Small intestine (tissue), 7 donors: ENCODE measurements at regions not wholly inside any gene's neighbourhood (a gene's known extent, or its start where the extent isn't known, plus 50 kb on each side); places are given as distances from the start of the nearest gene placed in this dataset.

Source experiments
- DNase-seq, 2 donors: peaks; one replicate each; pipeline versions ENCODE4 v3.0.0 to v3.0.0-alpha.2; 2013
- FAIRE-seq: peaks from 2 replicates; lab custom pipeline; 2012; peaks lifted over from hg19 to GRCh38; lab: Jason Lieb, UNC
- H3K27ac ChIP-seq, 3 donors: one replicate each; pipeline ENCODE4 v1.5.1; 2013; ENCODE audit warnings: low read length in 2 of 3, mild to moderate bottlenecking in 2 of 3, control low read depth in 1 of 3, inconsistent platforms in 1 of 3, low read depth in 1 of 3, moderate library complexity in 1 of 3
- H3K27me3 ChIP-seq, 3 donors: one replicate each; pipeline ENCODE4 v1.6.1; 2013; ENCODE audit warnings: low read length in 3 of 3, inconsistent platforms in 1 of 3; ENCODE audit not compliant: control insufficient read depth in 3 of 3, insufficient read depth in 3 of 3
- H3K36me3 ChIP-seq, 3 donors: one replicate each; pipeline ENCODE4 v1.6.1; 2013; ENCODE audit warnings: low read length in 3 of 3, inconsistent platforms in 1 of 3, low read depth in 1 of 3, mild to moderate bottlenecking in 1 of 3, moderate library complexity in 1 of 3; ENCODE audit not compliant: control insufficient read depth in 3 of 3, insufficient read depth in 2 of 3
- H3K4me1 ChIP-seq, 3 donors: one replicate each; pipeline ENCODE4 v1.6.1; 2013; ENCODE audit warnings: low read length in 2 of 3, inconsistent platforms in 1 of 3, low read depth in 1 of 3, mild to moderate bottlenecking in 1 of 3, moderate library complexity in 1 of 3; ENCODE audit not compliant: control insufficient read depth in 3 of 3, insufficient read depth in 2 of 3
- H3K4me3 ChIP-seq, 3 donors: one replicate each; pipeline ENCODE4 v1.5.1; 2013; ENCODE audit warnings: low read length in 3 of 3, control low read depth in 1 of 3, inconsistent platforms in 1 of 3, low read depth in 1 of 3, mild to moderate bottlenecking in 1 of 3, moderate library complexity in 1 of 3
- H3K9me3 ChIP-seq, 2 donors: one replicate each; pipeline ENCODE4 v1.6.1; 2013; ENCODE audit warnings: low read depth in 1 of 2, low read length in 1 of 2; ENCODE audit not compliant: control insufficient read depth in 2 of 2, insufficient read depth in 1 of 2
- WGBS, 3 donors: extraction: QIAGEN DNeasy Blood & Tissue Kit; methylation state at CpG; one replicate each; pipeline ENCODE4 v1.1.7; 2013; 5-methylcytosine and 5-hydroxymethylcytosine counted together
- donor health status: healthy with polysubstance abuse.
- donor health status: control.
- donor health status: control.
- donor health status: Bipolar disorder and iron deficiency.
- donor health status: healthy.

DNA sequence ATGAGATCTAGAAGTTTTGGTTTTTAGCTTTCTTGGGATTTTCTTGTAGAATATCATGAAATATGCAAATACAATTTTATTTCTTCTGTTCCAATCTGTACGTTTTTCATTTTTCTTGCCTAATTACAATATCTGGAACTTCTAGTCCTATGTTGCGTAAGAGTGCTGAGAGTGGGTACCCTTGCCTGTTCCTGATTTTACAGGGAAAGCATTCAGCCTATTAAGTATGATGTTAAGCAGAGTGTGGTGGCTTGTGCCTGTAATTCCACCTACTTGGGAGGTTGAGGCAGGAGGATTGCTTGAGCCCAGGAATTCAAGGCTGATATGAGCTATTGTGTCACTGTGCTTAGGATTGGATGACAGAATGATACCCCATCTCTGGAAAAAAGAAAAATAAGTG lies 210.2 kb upstream of the ITGA1 start:
- Histone ChIP-seq H3K27me3 (no peaks in the 10 kb centered on the region), H3K9me3 (no peaks in the 10 kb centered on the region), H3K4me3 (no peak overlapping the region), H3K27ac (no peak overlapping the region), H3K36me3 (no peaks in the 10 kb centered on the region), H3K4me1 (no peaks in the 10 kb centered on the region)
- FAIRE-seq (no peak), DNase-seq (no peak)
- 77 to 89% (median 81%) methylated on average over 2 of the region's 2 CpGs for WGBS, 3 donors

DNA sequence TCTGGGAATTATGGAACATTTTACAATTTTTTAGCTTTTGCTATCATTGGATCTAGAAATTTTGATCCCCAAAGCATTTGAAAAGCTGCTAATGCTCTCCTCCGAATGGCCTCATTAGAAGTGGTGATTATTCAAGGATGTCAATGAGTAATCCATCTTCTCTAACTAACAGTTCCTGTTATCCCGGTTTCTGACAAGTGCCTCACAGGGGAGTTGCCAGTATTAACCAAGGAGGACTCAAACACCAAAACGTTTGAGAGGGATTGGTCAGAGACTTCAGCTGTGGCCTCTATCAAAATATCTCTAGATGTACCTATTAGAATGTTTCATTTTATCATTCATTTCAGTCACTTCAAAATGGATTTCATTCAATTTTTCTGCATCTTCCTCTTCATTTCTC lies 208.3 kb upstream of the ITGA1 start:
- H3K9me3 ChIP-seq: no peaks in the 10 kb centered on the region
- no peaks in the 10 kb centered on the region for H3K4me1 ChIP-seq
- no peak for FAIRE-seq
- H3K27me3 ChIP-seq: no peaks in the 10 kb centered on the region
- DNase-seq: no peak
- no peaks in the 10 kb centered on the region for H3K36me3 ChIP-seq
- 16 to 38% (median 25%) methylated on average over 3 of the region's 3 CpGs for WGBS, 3 donors
- no peak overlapping the region for H3K27ac ChIP-seq
- H3K4me3 ChIP-seq: no peak overlapping the region

- Histone ChIP-seq H3K4me3 (no peak overlapping the region), H3K36me3 (no peaks in the 10 kb centered on the region), H3K4me1 (no peaks in the 10 kb centered on the region), H3K27me3 (no peaks in the 10 kb centered on the region), H3K27ac (no peak overlapping the region), H3K9me3 (no peaks in the 10 kb centered on the region)
- FAIRE-seq: no peak
- DNase-seq: no peak
- WGBS, 3 donors: 88 to 98% (median 92%) methylated on average over 2 of the region's 2 CpGs
Measured at GRCh38 chr5:52580921-52581320, 206.8 kb upstream of the ITGA1 start.

DNA sequence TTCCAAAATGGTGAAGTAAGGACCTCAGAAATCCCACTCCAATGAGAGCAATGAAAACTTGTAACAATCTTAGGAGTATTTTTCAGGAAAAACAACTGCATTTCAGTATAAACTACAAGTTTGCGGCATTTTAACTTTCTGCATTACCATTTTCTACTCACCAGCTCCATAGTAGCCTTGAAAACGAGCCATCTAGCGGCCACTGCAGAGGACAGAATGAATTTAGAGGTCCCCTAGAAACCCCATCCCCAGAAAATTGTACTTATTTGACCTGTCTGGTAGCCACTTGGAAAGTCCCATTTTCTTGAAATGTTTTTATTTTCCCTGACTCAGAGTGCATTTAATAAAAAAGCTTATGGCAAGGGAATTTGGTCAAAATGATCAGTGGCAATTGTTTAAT lies 205.4 kb upstream of the ITGA1 start:
- no peak overlapping the region for H3K27ac ChIP-seq
- no peaks in the 10 kb centered on the region for H3K36me3 ChIP-seq
- no peaks in the 10 kb centered on the region for H3K9me3 ChIP-seq
- no peak overlapping the region for H3K4me3 ChIP-seq
- 73 to 88% (median 76%) methylated on average over 3 of the region's 3 CpGs for WGBS, 3 donors
- DNase-seq: no peak
- H3K27me3 ChIP-seq: no peaks in the 10 kb centered on the region
- no peaks in the 10 kb centered on the region for H3K4me1 ChIP-seq
- no peak for FAIRE-seq

DNA sequence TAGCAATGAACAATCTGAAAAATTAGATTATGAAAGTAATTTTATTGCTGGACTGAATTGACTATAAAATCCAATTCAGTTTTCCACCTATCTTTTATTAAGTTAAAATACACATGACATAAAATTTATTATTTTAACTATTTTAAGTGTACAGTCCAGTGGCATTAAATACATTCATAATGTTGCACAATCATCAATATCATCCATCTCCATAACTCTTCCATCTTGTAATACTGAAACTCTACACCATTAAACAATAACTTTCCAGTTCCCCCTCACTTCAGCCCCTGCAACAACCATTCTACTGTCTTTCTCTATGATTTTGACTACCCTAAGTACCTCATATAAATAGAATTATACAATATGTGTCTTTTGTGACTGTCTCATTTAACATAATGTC lies 200.6 kb upstream of the ITGA1 start:
- Histone ChIP-seq H3K27me3 (no peaks in the 10 kb centered on the region), H3K4me1 (no peaks in the 10 kb centered on the region), H3K4me3 (no peak overlapping the region), H3K9me3 (no peaks in the 10 kb centered on the region), H3K27ac (no peak overlapping the region), H3K36me3 (no peaks in the 10 kb centered on the region)
- no peak for DNase-seq
- FAIRE-seq: no peak

- H3K36me3 ChIP-seq: no peaks in the 10 kb centered on the region
- H3K27me3 ChIP-seq: no peaks in the 10 kb centered on the region
- DNase-seq: no peak
- no peak overlapping the region for H3K4me3 ChIP-seq
- H3K4me1 ChIP-seq: no peaks in the 10 kb centered on the region
- FAIRE-seq: no peak
- H3K27ac ChIP-seq: no peak overlapping the region
- 84 to 93% (median 92%) methylated on average over 2 of the region's 2 CpGs for WGBS, 3 donors
- H3K9me3 ChIP-seq: no peaks in the 10 kb centered on the region
Measured at GRCh38 chr5:52597625-52598024, 190.1 kb upstream of the ITGA1 start.

DNA sequence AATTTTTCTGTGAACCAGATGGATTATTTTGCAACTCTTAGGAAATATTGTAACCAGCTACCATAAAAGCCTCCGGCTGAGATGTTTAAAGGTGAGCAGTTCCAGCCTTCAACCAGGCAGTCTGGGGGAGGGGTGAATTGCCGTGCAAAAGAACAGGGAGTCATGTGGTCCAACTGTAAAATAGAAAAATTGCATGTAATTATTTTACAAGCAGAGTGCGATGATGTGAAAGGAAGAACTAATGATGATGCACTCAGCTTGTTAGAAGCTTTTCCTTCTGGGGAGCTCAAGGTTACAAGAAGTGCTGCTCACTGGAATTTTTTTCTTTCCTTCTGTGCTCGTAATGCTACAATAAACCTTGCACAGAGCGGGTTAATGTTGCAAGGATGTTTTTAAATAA lies 188.7 kb upstream of the ITGA1 start:
- Histone ChIP-seq H3K9me3 (no peaks in the 10 kb centered on the region), H3K36me3 (no peaks in the 10 kb centered on the region), H3K4me1 (peaks cover 0 to 10% (median 0%) of the 10 kb centered on the region in 3 donors), H3K27me3 (no peaks in the 10 kb centered on the region), H3K4me3 (no peak overlapping the region), H3K27ac (peak overlapping the region in 1 of 3 donors; percentile 50)
- FAIRE-seq (no peak), DNase-seq (peak; percentile 36 to 91)
- WGBS, 3 donors: 14 to 38% (median 22%) methylated on average over 5 of the region's 5 CpGs

GRCh38 chr5:52603778-52604554 lies 183.8 kb upstream of the ITGA1 start:
- Histone ChIP-seq H3K27me3 (no peaks in the 10 kb centered on the region), H3K9me3 (no peaks in the 10 kb centered on the region), H3K4me3 (no peak overlapping the region), H3K4me1 (peaks cover 0 to 25% (median 4%) of the 10 kb centered on the region in 3 donors), H3K36me3 (no peaks in the 10 kb centered on the region), H3K27ac (peak overlapping the region in 2 of 3 donors; percentile 32 to 73)
- 13 to 40% (median 24%) methylated on average over 5 of the region's 5 CpGs for WGBS, 3 donors
- FAIRE-seq: peak; percentile 68
- peak; percentile 83 to 85 for DNase-seq
